Activated CD4-positive, alpha-beta T cell treated with anti-CD3 and anti-CD28 coated beads for 24 hours (primary cell): ENCODE measurements at regions not wholly inside any gene's neighbourhood (a gene's known extent, or its start where the extent isn't known, plus 50 kb on each side); places are given as distances from the start of the nearest gene placed in this dataset.
"Not testable (repeated sequence)": the region's sequence is repeated elsewhere in the genome, so short reads cannot be mapped to it uniquely, and the experiment has no call there.

Source experiments
- DNase-seq, 2 donors: peaks; one replicate each; pipeline ENCODE4 v3.0.0-alpha.2; 2020; ENCODE audit warnings: low read depth in 2 of 2

- DNase-seq = no peak
These were observed 63.2 kb downstream of the NENF start for GRCh38 chr1:212495766-212496494.

GRCh38 chr1:212496682-212497081, 64.0 kb downstream of the NENF start:
- DNase-seq = no peak

- no peak for DNase-seq
These were observed 64.8 kb downstream of the NENF start for GRCh38 chr1:212497553-212497952.

- no peak for DNase-seq
These were observed 65.7 kb downstream of the NENF start for GRCh38 chr1:212498283-212499040.

GRCh38 chr1:212500351-212500750, 67.6 kb downstream of the NENF start:
- no peak for DNase-seq

- no peak for DNase-seq
These were observed 68.3 kb downstream of the NENF start for GRCh38 chr1:212500983-212501382.

- no peak for DNase-seq
These were observed 71.0 kb downstream of the NENF start for GRCh38 chr1:212503714-212504113.

- DNase-seq = no peak
These were observed 71.6 kb downstream of the NENF start for GRCh38 chr1:212504171-212504803.

GRCh38 chr1:212506666-212507065, 73.9 kb downstream of the NENF start:
- DNase-seq = no peak

GRCh38 chr1:212507369-212507768, 74.6 kb downstream of the NENF start:
- DNase-seq = no peak

- DNase-seq = no peak
These were observed 80.3 kb downstream of the NENF start for GRCh38 chr1:212512816-212513559.

- DNase-seq = no peak
These were observed 80.9 kb downstream of the NENF start for GRCh38 chr1:212513586-212513985.

- DNase-seq = peak in 1 of 2 donors; percentile 13
These were observed 81.4 kb downstream of the NENF start for GRCh38 chr1:212514056-212514614.

GRCh38 chr1:212514782-212515181, 82.1 kb downstream of the NENF start:
- DNase-seq = no peak

GRCh38 chr1:212515329-212515760, 82.6 kb downstream of the NENF start:
- DNase-seq = no peak

- not testable (repeated sequence) for DNase-seq
These were observed 83.3 kb downstream of the NENF start for GRCh38 chr1:212516012-212516411.

GRCh38 chr1:212518188-212519054, 85.7 kb downstream of the NENF start:
- no peak for DNase-seq

GRCh38 chr1:212519131-212519530, 86.4 kb downstream of the NENF start:
- DNase-seq = no peak

- no peak for DNase-seq
These were observed 87.6 kb downstream of the NENF start for GRCh38 chr1:212520299-212520698.

GRCh38 chr1:212520746-212521145, 87.8 kb upstream of the ATF3 start:
- DNase-seq = no peak
